ENCODE measurements at regions not wholly inside any gene's neighbourhood (a gene's known extent, or its start where the extent isn't known, plus 50 kb on each side); places are given as distances from the start of the nearest gene placed in this dataset.

DNA sequence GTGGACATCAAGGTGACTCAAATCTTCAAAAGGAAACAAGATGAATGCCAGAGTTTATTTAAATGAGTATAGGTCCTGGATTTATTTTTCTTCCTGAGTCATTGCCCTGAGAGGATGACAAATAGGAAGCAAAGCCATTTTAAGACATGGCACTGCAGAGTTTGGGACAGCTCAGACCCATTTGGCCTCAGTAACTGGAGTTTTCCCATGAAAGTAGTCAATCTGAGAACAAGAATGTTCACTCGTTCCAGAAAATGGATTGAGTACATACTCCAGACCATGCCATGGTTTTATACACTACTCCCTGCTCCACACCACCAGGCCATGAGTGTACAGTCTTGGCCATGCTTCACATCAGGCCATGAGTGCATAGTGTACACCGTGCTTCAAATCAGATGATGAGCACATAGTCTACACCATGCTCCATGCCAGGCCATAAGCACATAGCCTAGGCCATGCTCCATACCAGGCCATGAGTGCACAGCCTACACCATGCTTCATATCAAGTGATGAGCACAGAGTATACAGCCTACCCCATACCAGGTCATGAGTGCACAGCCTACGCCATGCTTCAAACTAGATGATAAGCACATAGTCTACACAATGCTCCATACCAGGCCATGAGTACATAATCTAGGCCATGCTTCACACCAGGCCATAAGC lies 202.4 kb downstream of the FBXO15 start:
- Histone ChIP-seq H3K4me3 (no peak overlapping the region), H3K27ac (no peak overlapping the region), H3K27me3 (no peaks in the 10 kb centered on the region), H3K36me3 (no peaks in the 10 kb centered on the region), H3K9me3 (no peaks in the 10 kb centered on the region), H3K4me1 (no peaks in the 10 kb centered on the region)
- DNase-seq (ENCODE audit: extremely low spot score in 2 of 2), result no peak
- no peak for TF ChIP-seq POLR2AphosphoS5 (IDR thresholded peaks at IDR 0.05; ENCODE audit: insufficient read depth in 1 of 2, low read depth in 1 of 2)
- TF ChIP-seq, protein P1, sequence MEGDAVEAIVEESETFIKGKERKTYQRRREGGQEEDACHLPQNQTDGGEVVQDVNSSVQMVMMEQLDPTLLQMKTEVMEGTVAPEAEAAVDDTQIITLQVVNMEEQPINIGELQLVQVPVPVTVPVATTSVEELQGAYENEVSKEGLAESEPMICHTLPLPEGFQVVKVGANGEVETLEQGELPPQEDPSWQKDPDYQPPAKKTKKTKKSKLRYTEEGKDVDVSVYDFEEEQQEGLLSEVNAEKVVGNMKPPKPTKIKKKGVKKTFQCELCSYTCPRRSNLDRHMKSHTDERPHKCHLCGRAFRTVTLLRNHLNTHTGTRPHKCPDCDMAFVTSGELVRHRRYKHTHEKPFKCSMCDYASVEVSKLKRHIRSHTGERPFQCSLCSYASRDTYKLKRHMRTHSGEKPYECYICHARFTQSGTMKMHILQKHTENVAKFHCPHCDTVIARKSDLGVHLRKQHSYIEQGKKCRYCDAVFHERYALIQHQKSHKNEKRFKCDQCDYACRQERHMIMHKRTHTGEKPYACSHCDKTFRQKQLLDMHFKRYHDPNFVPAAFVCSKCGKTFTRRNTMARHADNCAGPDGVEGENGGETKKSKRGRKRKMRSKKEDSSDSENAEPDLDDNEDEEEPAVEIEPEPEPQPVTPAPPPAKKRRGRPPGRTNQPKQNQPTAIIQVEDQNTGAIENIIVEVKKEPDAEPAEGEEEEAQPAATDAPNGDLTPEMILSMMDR (IDR thresholded peaks at IDR 0.05), result no peak
- TF ChIP-seq POLR2A (IDR thresholded peaks at IDR 0.05), result no peak
- intact Hi-C loops (cut with DNase I), result no loop called here

DNA sequence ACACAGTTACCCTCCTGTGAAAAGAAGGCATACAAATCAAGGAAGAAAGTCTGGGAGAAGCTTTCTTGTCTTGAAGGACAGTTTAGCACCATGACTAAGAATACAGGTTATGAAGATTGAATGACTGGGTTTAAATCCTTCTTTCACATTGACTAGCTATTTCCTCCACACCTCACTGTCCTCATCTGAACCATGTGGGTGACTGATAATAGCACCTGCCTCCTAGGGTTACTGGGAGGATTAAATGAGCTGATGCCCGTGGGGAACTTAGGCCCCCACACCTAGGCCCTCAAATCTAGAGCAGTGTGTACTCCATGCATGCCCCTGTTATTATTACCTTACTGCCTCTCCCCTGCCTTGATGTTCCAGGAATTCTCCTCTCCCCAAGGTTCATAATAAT lies 202.9 kb downstream of the FBXO15 start:
- no peak overlapping the region for H3K27ac ChIP-seq
- H3K4me1 ChIP-seq, result no peaks in the 10 kb centered on the region
- no peak for DNase-seq (ENCODE audit: extremely low spot score in 2 of 2)
- no peaks in the 10 kb centered on the region for H3K27me3 ChIP-seq
- no peaks in the 10 kb centered on the region for H3K36me3 ChIP-seq
- TF ChIP-seq, protein P1 (IDR thresholded peaks at IDR 0.05), result no peak
- TF ChIP-seq POLR2AphosphoS5 (IDR thresholded peaks at IDR 0.05; ENCODE audit: insufficient read depth in 1 of 2, low read depth in 1 of 2) (no peak), POLR2A (IDR thresholded peaks at IDR 0.05) (no peak)
- intact Hi-C loops (cut with DNase I), result no loop called here
- no peaks in the 10 kb centered on the region for H3K9me3 ChIP-seq
- H3K4me3 ChIP-seq, result no peak overlapping the region

DNA sequence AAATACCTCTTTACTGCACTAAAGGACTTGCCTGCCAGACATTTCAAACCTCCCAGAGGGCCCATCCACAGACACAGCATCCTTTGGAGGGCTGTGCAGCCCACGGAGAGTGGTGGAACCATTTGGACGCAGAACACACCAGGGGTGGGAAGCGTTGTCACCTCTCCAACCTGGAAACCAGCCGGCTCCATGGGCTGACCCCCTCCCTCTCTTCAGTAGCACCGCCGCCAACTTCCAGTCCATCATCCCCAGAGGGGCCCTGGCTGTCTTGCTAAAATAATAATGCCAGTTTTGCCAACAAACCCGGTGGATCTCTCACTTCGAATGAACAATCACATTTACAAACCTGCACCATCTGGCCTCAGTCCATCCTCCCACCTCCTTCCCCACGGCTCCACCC lies 203.9 kb downstream of the FBXO15 start:
- no peak overlapping the region for H3K27ac ChIP-seq
- no peaks in the 10 kb centered on the region for H3K4me1 ChIP-seq
- intact Hi-C loops (cut with DNase I), result no loop called here
- DNase-seq (ENCODE audit: extremely low spot score in 2 of 2), result no peak
- no peaks in the 10 kb centered on the region for H3K9me3 ChIP-seq
- H3K4me3 ChIP-seq, result no peak overlapping the region
- TF ChIP-seq POLR2AphosphoS5 (IDR thresholded peaks at IDR 0.05; ENCODE audit: insufficient read depth in 1 of 2, low read depth in 1 of 2), result no peak
- TF ChIP-seq, protein P1 (IDR thresholded peaks at IDR 0.05), result no peak
- no peak for TF ChIP-seq POLR2A (IDR thresholded peaks at IDR 0.05)
- no peaks in the 10 kb centered on the region for H3K27me3 ChIP-seq
- no peaks in the 10 kb centered on the region for H3K36me3 ChIP-seq

DNA sequence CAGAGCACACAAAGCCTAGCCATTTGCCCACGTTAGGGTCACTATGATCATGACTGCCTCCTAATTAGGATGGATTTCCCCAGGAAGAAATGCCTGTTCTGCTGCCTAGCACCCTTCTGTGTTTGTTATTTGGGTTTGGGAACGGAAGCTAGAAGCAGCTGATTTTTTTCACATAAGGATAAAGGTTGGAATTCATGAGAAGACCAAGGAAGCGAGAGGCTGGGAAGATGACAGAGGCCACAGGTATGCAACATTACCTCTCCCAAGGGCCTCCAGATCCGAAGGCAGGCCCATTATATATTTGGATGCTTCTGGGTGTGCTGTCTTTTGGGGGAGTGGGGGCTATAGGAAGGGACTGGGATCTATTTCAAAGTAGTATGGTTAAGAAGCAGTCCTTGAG lies 204.7 kb downstream of the FBXO15 start:
- Histone ChIP-seq H3K4me1 (no peaks in the 10 kb centered on the region), H3K36me3 (no peaks in the 10 kb centered on the region), H3K9me3 (no peaks in the 10 kb centered on the region), H3K4me3 (no peak overlapping the region), H3K27ac (no peak overlapping the region), H3K27me3 (no peaks in the 10 kb centered on the region)
- DNase-seq (ENCODE audit: extremely low spot score in 2 of 2), result no peak
- intact Hi-C loops (cut with DNase I), result no loop called here
- TF ChIP-seq POLR2AphosphoS5 (IDR thresholded peaks at IDR 0.05; ENCODE audit: insufficient read depth in 1 of 2, low read depth in 1 of 2) (no peak), POLR2A (IDR thresholded peaks at IDR 0.05) (no peak)
- TF ChIP-seq, protein P1 (IDR thresholded peaks at IDR 0.05), result no peak

DNA sequence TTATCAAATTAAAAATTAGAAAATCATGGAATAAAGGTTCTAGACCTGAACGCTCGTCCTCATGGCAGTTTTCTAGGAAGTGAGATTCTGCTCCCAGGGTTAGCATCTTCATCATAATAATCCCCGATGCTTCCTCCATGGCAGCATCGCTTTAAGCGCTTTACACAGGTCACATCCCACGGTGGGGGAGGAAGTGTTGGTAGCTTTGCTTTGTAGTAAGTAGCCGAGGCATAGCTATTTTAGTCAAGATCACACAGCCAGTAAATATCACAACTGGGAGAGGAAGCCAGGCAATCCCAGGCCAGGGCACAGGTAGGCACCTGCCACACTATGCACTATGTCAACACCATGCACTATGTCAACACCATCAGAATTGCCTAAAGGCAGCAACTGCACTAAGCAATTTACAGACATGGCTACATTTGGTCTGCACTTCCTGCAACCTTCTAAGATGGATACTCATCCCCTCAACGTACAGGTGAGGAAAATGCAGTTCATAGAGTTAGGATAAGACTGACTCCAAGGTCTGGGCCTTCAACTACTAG lies 205.5 kb downstream of the FBXO15 start:
- no peaks in the 10 kb centered on the region for H3K4me1 ChIP-seq
- H3K9me3 ChIP-seq, result no peaks in the 10 kb centered on the region
- DNase-seq (ENCODE audit: extremely low spot score in 2 of 2), result no peak
- intact Hi-C loops (cut with DNase I), result no loop called here
- no peaks in the 10 kb centered on the region for H3K27me3 ChIP-seq
- H3K27ac ChIP-seq, result no peak overlapping the region
- no peak for TF ChIP-seq POLR2AphosphoS5 (IDR thresholded peaks at IDR 0.05; ENCODE audit: insufficient read depth in 1 of 2, low read depth in 1 of 2)
- TF ChIP-seq, protein P1 (IDR thresholded peaks at IDR 0.05), result no peak
- no peak for TF ChIP-seq POLR2A (IDR thresholded peaks at IDR 0.05)
- H3K4me3 ChIP-seq, result no peak overlapping the region
- no peaks in the 10 kb centered on the region for H3K36me3 ChIP-seq

Measured in vagina (tissue), 2 donors.